Cardiac septum (tissue), 1 donor: ENCODE measurements at regions not wholly inside any gene's neighbourhood (a gene's known extent, or its start where the extent isn't known, plus 50 kb on each side); places are given as distances from the start of the nearest gene placed in this dataset.
"Not testable (repeated sequence)": the region's sequence is repeated elsewhere in the genome, so short reads cannot be mapped to it uniquely, and the experiment has no call there.

Experiments used
- DNase-seq: peaks from one replicate; pipeline ENCODE4 v3.0.0-alpha.2; 2020; ENCODE audit warnings: low spot score
- intact Hi-C: fragments of 100-400 bp; cut with DNase I; formaldehyde crosslinking; loops from one replicate; pipeline ENCODE4 v1.14.0; 2022
- donor health status: DM: no; HTN: no; CAD: no.

DNA sequence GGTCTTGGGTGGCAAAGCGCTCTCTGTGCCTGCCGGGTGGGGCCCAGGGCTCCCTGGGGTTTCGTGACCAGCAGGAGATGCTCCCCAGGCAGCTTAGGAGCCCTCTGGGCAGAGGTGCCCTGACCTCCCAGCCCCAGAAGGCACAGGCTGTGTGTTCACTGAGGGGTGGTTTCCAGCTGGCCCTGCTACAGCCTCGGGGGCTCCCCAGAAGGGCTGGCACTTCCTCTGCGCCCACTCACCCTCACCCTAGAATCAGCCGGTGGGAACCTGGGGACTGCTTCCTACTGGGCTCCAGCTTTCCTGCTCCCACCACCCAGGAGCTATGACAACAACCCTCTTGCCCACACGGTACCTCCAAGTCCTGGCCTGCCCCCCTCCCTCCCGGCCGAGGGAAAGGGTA is 4363.2 kb upstream of the TPTE start:
- intact Hi-C loops, DNase-seq: not testable (repeated sequence)
